GM12878 (cell line): ENCODE measurements at regions not wholly inside any gene's neighbourhood (a gene's known extent, or its start where the extent isn't known, plus 50 kb on each side); places are given as distances from the start of the nearest gene placed in this dataset.
A peak's percentile ranks its signal among the peaks of the same experiment; 100 is the strongest.

Source experiments
- ASH2L ChIP-seq: fragments of 300-600, 200-600 bp; sonication (generic); IDR thresholded peaks from 2 replicates; pipeline ENCODE4 v1.6.1; 2017; ENCODE audit warnings: low read depth, mild to moderate bottlenecking, borderline replicate concordance
- ATF7 ChIP-seq: fragments of 450-650 bp; IDR thresholded peaks from 2 replicates; pipeline ENCODE4 v1.6.1; 2016; ENCODE audit warnings: low read depth, mild to moderate bottlenecking
- BCL11A ChIP-seq: IDR thresholded peaks from 2 replicates; pipeline ENCODE4 v1.6.1; 2011; ENCODE audit warnings: low read depth, low read length
- BMI1 ChIP-seq: fragments of 450-650 bp; IDR thresholded peaks from 2 replicates; pipeline ENCODE4 v1.6.1; 2016; ENCODE audit warnings: mild to moderate bottlenecking, moderate library complexity, borderline replicate concordance
- CBX3 ChIP-seq: fragments of 200-600 bp; sonication (generic); IDR thresholded peaks from 2 replicates; pipeline ENCODE4 v1.6.1; 2016; ENCODE audit warnings: low read depth, borderline replicate concordance
- MEF2A ChIP-seq: IDR thresholded peaks from 2 replicates; pipeline ENCODE4 v1.6.1; 2011; ENCODE audit warnings: low read depth, mild to moderate bottlenecking, low read length, moderate library complexity; ENCODE audit not compliant: insufficient read depth
- MXI1 ChIP-seq: fragments of 150-350 bp; IDR thresholded peaks from 2 replicates; pipeline ENCODE4 v1.6.1; 2011; ENCODE audit warnings: low read depth, mild to moderate bottlenecking, inconsistent platforms, low read length, improper control_type of control experiment
- MYB ChIP-seq: fragments of 150-350 bp; IDR thresholded peaks from 2 replicates; pipeline ENCODE4 v1.6.1; 2014; ENCODE audit warnings: mild to moderate bottlenecking, low read depth, low read length, borderline replicate concordance
- MYC ChIP-seq: IDR thresholded peaks from 2 replicates; pipeline ENCODE4 v1.6.1; 2011; ENCODE audit warnings: mild to moderate bottlenecking, low read length, moderate library complexity, inconsistent platforms; ENCODE audit not compliant: insufficient read depth, insufficient replicate concordance, insufficient read length, severe bottlenecking
- NBN ChIP-seq: fragments of 450-650 bp; IDR thresholded peaks from 2 replicates; pipeline ENCODE4 v1.6.1; 2016
- NR2F1 ChIP-seq: fragments of 450-650 bp; conservative IDR thresholded peaks from 2 replicates; pipeline ENCODE4 v1.6.1; 2017; ENCODE audit warnings: mild to moderate bottlenecking
- RB1 ChIP-seq: fragments of 450-650 bp; formaldehyde crosslinking; IDR thresholded peaks from 2 replicates; pipeline ENCODE4 v1.6.1; 2017; ENCODE audit warnings: mild to moderate bottlenecking, borderline replicate concordance
- TAF1 ChIP-seq: IDR thresholded peaks from 2 replicates; pipeline ENCODE4 v1.6.1; 2011; ENCODE audit warnings: mild to moderate bottlenecking, low read depth, low read length, borderline replicate concordance
- TCF3 ChIP-seq: IDR thresholded peaks from 2 replicates; pipeline ENCODE4 v1.6.1; 2012; ENCODE audit warnings: low read depth, mild to moderate bottlenecking, low read length, borderline replicate concordance; ENCODE audit not compliant: insufficient read depth
- TCF7 ChIP-seq: IDR thresholded peaks from 2 replicates; pipeline ENCODE4 v1.6.1; 2014; ENCODE audit warnings: antibody characterized with exemption, borderline replicate concordance
- ZNF274 ChIP-seq: IDR thresholded peaks from one replicate; pipeline ENCODE4 v1.8.0; 2011; ENCODE audit not compliant: insufficient read length, insufficient read depth
- TF ChIP-seq, protein P1 (sequence below): IDR thresholded peaks from 2 replicates; pipeline ENCODE4 v1.6.1; 2012; ENCODE audit warnings: low read depth, low read length, improper control_type of control experiment
- TF ChIP-seq, protein P2 (sequence below), 3 experiments: IDR thresholded peaks in 2 of 3; conservative IDR thresholded peaks in 1 of 3; 2 replicates each; pipeline ENCODE4 v1.5.1; 2011; ENCODE audit warnings: low read depth in 3 of 3, low read length in 3 of 3, mild to moderate bottlenecking in 3 of 3, control low read depth in 2 of 3, moderate library complexity in 2 of 3, inconsistent platforms in 1 of 3, mixed read lengths in 1 of 3; ENCODE audit not compliant: control insufficient read depth in 2 of 3, insufficient read depth in 1 of 3; ENCODE audit errors: extremely low read depth in 1 of 3
- TF ChIP-seq, protein P3 (sequence below): fragments of 450-650 bp; formaldehyde crosslinking; IDR thresholded peaks from 2 replicates; pipeline ENCODE4 v1.4.0; 2022; ENCODE audit warnings: mild to moderate bottlenecking, moderate library complexity
- TF ChIP-seq, protein P4 (sequence below): fragments of 450-650 bp; IDR thresholded peaks from 2 replicates; pipeline ENCODE4 v1.6.1; 2016; ENCODE audit warnings: mild to moderate bottlenecking, moderate library complexity, borderline replicate concordance
- TF ChIP-seq, protein P5 (sequence below): IDR thresholded peaks from 2 replicates; pipeline ENCODE4 v1.6.1; 2011; ENCODE audit warnings: borderline replicate concordance, low read depth, mild to moderate bottlenecking, moderate library complexity, mixed read lengths, low read length; ENCODE audit not compliant: insufficient read depth; ENCODE audit errors: extremely low read length

DNA sequence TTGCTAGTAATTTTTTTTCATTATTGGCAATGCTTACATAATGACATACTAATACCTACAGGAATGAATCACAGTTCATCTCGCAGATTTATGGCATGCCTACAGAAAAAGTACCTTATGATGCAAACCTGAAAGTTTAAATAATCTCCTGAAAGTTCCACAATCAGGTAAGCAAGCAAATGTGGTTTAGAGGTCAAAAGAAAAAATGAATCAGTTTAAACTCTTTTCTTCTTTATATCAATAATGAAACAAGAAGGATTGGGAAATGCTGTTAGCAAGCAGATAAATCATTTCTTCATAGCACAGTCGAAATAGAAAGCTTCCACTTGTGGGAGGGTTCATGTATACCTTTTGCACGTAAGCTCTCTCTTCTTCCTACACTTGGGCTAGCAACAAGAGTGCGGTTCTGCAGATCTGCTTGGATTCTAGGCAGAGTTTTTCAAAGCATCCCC, 53.7 kb upstream of the MTPN start (continued):
- TF ChIP-seq TCF3 (no peak), ZNF274 (no peak), NR2F1 (peak; percentile 96), NBN (no peak), TAF1 (no peak), TCF7 (peak; percentile 57; the same call in 1 of the 2 replicates), RB1 (no peak), MEF2A (peak; percentile 35; the same call in 1 of the 2 replicates), ASH2L (no peak), CBX3 (no peak), MYC (no peak), MYB (no peak), MXI1 (no peak), BMI1 (no peak; the same call in 1 of the 2 replicates), ATF7 (peak; percentile 81), BCL11A (peak; percentile 84)
- TF ChIP-seq, protein P1, sequence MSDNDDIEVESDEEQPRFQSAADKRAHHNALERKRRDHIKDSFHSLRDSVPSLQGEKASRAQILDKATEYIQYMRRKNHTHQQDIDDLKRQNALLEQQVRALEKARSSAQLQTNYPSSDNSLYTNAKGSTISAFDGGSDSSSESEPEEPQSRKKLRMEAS: no peak
- TF ChIP-seq, protein P2, sequence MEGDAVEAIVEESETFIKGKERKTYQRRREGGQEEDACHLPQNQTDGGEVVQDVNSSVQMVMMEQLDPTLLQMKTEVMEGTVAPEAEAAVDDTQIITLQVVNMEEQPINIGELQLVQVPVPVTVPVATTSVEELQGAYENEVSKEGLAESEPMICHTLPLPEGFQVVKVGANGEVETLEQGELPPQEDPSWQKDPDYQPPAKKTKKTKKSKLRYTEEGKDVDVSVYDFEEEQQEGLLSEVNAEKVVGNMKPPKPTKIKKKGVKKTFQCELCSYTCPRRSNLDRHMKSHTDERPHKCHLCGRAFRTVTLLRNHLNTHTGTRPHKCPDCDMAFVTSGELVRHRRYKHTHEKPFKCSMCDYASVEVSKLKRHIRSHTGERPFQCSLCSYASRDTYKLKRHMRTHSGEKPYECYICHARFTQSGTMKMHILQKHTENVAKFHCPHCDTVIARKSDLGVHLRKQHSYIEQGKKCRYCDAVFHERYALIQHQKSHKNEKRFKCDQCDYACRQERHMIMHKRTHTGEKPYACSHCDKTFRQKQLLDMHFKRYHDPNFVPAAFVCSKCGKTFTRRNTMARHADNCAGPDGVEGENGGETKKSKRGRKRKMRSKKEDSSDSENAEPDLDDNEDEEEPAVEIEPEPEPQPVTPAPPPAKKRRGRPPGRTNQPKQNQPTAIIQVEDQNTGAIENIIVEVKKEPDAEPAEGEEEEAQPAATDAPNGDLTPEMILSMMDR (IDR thresholded peaks at IDR 0.05 in 2 of 3, conservative IDR thresholded peaks at IDR 0.05 in 1 of 3; ENCODE audit: control insufficient read depth in 2 of 3, extremely low read depth in 1 of 3, insufficient read depth in 1 of 3, low read depth in 3 of 3, low read length in 3 of 3): no peak
- TF ChIP-seq, protein P3, sequence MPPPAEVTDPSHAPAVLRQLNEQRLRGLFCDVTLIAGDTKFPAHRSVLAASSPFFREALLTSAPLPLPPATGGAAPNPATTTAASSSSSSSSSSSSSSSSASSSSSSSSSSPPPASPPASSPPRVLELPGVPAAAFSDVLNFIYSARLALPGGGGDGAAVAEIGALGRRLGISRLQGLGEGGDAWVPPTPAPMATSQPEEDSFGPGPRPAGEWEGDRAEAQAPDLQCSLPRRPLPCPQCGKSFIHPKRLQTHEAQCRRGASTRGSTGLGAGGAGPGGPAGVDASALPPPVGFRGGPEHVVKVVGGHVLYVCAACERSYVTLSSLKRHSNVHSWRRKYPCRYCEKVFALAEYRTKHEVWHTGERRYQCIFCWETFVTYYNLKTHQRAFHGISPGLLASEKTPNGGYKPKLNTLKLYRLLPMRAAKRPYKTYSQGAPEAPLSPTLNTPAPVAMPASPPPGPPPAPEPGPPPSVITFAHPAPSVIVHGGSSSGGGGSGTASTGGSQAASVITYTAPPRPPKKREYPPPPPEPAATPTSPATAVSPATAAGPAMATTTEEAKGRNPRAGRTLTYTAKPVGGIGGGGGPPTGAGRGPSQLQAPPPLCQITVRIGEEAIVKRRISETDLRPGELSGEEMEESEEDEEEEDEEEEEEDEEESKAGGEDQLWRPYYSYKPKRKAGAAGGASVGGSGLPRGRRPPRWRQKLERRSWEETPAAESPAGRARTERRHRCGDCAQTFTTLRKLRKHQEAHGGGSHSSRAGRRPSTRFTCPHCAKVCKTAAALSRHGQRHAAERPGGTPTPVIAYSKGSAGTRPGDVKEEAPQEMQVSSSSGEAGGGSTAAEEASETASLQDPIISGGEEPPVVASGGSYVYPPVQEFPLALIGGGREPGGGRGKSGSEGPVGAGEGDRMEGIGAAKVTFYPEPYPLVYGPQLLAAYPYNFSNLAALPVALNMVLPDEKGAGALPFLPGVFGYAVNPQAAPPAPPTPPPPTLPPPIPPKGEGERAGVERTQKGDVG (CRISPR knock-in tag): no peak
- TF ChIP-seq, protein P4, sequence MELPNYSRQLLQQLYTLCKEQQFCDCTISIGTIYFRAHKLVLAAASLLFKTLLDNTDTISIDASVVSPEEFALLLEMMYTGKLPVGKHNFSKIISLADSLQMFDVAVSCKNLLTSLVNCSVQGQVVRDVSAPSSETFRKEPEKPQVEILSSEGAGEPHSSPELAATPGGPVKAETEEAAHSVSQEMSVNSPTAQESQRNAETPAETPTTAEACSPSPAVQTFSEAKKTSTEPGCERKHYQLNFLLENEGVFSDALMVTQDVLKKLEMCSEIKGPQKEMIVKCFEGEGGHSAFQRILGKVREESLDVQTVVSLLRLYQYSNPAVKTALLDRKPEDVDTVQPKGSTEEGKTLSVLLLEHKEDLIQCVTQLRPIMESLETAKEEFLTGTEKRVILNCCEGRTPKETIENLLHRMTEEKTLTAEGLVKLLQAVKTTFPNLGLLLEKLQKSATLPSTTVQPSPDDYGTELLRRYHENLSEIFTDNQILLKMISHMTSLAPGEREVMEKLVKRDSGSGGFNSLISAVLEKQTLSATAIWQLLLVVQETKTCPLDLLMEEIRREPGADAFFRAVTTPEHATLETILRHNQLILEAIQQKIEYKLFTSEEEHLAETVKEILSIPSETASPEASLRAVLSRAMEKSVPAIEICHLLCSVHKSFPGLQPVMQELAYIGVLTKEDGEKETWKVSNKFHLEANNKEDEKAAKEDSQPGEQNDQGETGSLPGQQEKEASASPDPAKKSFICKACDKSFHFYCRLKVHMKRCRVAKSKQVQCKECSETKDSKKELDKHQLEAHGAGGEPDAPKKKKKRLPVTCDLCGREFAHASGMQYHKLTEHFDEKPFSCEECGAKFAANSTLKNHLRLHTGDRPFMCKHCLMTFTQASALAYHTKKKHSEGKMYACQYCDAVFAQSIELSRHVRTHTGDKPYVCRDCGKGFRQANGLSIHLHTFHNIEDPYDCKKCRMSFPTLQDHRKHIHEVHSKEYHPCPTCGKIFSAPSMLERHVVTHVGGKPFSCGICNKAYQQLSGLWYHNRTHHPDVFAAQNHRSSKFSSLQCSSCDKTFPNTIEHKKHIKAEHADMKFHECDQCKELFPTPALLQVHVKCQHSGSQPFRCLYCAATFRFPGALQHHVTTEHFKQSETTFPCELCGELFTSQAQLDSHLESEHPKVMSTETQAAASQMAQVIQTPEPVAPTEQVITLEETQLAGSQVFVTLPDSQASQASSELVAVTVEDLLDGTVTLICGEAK: no peak
- TF ChIP-seq, protein P5, sequence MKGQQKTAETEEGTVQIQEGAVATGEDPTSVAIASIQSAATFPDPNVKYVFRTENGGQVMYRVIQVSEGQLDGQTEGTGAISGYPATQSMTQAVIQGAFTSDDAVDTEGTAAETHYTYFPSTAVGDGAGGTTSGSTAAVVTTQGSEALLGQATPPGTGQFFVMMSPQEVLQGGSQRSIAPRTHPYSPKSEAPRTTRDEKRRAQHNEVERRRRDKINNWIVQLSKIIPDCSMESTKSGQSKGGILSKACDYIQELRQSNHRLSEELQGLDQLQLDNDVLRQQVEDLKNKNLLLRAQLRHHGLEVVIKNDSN: no peak
